HEK293T (cell line): ENCODE measurements at regions not wholly inside any gene's neighbourhood (a gene's known extent, or its start where the extent isn't known, plus 50 kb on each side); places are given as distances from the start of the nearest gene placed in this dataset.

Experiments
- BHLHE40 ChIP-seq: fragments of 450-650 bp; IDR thresholded peaks from 2 replicates; pipeline ENCODE4 v1.6.1; 2016; ENCODE audit warnings: mild to moderate bottlenecking, moderate library complexity, borderline replicate concordance
- CTBP1 ChIP-seq: fragments of 450-650 bp; IDR thresholded peaks from 2 replicates; pipeline ENCODE4 v1.6.1; 2016; ENCODE audit warnings: borderline replicate concordance
- ELF4 ChIP-seq: fragments of 450-650 bp; IDR thresholded peaks from 2 replicates; pipeline ENCODE4 v1.6.1; 2017; ENCODE audit warnings: antibody characterized with exemption
- FOXK2 ChIP-seq: fragments of 450-650 bp; IDR thresholded peaks from 2 replicates; pipeline ENCODE4 v1.6.1; 2016; ENCODE audit warnings: mild to moderate bottlenecking
- FOXM1 ChIP-seq: fragments of 450-650 bp; IDR thresholded peaks from 2 replicates; pipeline ENCODE4 v1.6.1; 2017; ENCODE audit warnings: mild to moderate bottlenecking, borderline replicate concordance
- LEF1 ChIP-seq: fragments of 450-650 bp; IDR thresholded peaks from 2 replicates; pipeline ENCODE4 v1.6.1; 2017; ENCODE audit warnings: mild to moderate bottlenecking, borderline replicate concordance
- NFRKB ChIP-seq: fragments of 450-650 bp; IDR thresholded peaks from 2 replicates; pipeline ENCODE4 v1.6.1; 2016; ENCODE audit warnings: mild to moderate bottlenecking, moderate library complexity
- SP1 ChIP-seq: fragments of 450-650 bp; IDR thresholded peaks from 2 replicates; pipeline ENCODE4 v1.6.1; 2017
- SUZ12 ChIP-seq: fragments of 450-650 bp; IDR thresholded peaks from 2 replicates; pipeline ENCODE4 v1.6.1; 2016; ENCODE audit warnings: mild to moderate bottlenecking
- TARDBP ChIP-seq: fragments of 450-650 bp; IDR thresholded peaks from 2 replicates; pipeline ENCODE4 v1.6.1; 2016
- TF ChIP-seq, protein P1 (sequence below): fragments of 450-650 bp; IDR thresholded peaks from 2 replicates; pipeline ENCODE4 v1.6.1; 2016

DNA sequence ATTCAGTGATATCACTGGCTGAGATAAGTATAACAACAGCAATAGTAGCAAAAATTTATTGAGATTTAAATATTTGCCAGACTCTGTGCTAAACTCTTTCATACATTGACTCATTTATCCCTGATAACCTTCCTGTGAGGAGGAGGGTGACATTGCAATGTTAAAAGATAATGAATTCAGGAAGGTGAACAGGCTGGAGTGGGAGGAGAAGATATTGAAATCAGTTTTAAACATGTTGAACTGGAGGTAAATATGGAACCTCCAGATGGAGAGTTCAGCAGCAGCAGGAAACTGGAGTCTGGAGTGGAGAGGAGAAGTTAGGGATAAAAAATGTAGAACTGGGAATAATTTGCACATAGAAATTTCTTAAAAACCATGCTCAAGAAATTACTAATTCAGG is 142.0 kb upstream of the FAT3 start:
- TF ChIP-seq ELF4 (no peak), FOXM1 (no peak), NFRKB (no peak), SP1 (no peak), SUZ12 (no peak), LEF1 (no peak), FOXK2 (no peak), BHLHE40 (no peak), CTBP1 (no peak), TARDBP (no peak)
- TF ChIP-seq, protein P1, sequence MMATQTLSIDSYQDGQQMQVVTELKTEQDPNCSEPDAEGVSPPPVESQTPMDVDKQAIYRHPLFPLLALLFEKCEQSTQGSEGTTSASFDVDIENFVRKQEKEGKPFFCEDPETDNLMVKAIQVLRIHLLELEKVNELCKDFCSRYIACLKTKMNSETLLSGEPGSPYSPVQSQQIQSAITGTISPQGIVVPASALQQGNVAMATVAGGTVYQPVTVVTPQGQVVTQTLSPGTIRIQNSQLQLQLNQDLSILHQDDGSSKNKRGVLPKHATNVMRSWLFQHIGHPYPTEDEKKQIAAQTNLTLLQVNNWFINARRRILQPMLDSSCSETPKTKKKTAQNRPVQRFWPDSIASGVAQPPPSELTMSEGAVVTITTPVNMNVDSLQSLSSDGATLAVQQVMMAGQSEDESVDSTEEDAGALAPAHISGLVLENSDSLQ, result no peak
